NCI-H1694 (cell line): ENCODE measurements at regions not wholly inside any gene's neighbourhood (a gene's known extent, or its start where the extent isn't known, plus 50 kb on each side); places are given as distances from the start of the nearest gene placed in this dataset.
"Not testable (repeated sequence)": the region's sequence is repeated elsewhere in the genome, so short reads cannot be mapped to it uniquely, and the experiment has no call there.

Source experiments
- DNase-seq: peaks from one replicate; lab custom pipeline; 2025; lab: John Stamatoyannopoulos, UW

DNA sequence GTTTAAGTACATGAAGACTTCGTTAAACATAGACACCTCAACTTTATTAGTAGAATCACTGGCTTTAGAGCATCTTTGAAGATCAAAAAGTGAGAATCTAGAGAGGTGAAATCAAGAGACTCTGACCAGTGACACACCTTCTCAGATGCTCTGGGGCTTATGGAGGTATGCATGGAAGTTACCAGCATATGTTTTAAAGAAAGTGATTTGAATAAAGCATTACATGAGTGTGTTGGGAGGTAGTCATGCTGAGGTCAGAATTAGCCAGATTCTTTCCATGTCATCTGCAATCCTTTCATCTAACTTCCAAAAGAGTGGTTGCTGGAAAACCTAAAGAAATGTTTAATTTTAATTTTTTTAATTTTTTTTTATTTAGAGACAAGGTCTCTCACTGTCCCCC is 658.0 kb upstream of the GOLIM4 start:
- DNase-seq = no peak

DNA sequence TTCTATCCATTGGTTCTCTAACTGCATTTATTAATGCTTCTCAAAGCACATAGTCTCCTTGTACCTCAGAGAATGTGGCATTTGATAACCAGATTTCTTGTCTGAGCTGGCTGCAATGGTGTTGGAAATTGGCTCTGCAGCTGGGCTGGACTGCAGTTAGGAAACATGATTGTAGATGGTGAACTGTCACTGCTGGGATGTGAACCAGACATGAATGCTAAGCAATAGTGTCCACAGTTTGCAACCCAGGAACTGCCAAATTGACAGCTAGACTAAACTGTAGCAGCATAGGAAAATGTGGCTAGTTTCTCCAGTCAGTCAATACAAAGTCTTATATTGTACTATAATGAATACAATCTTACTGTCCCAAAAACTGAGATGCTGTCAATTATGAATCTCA is 656.6 kb upstream of the GOLIM4 start:
- DNase-seq = no peak

GRCh38 chr3:168747697-168748096 is 652.0 kb upstream of the GOLIM4 start:
- no peak for DNase-seq

- DNase-seq = no peak
These were observed 643.0 kb upstream of the GOLIM4 start for GRCh38 chr3:168738527-168739325.

- DNase-seq = no peak
These were observed 640.5 kb upstream of the GOLIM4 start for GRCh38 chr3:168736202-168736601.

- no peak for DNase-seq
These were observed 634.3 kb upstream of the GOLIM4 start for GRCh38 chr3:168730073-168730472.

GRCh38 chr3:168722091-168722490 is 626.4 kb upstream of the GOLIM4 start:
- no peak for DNase-seq

DNA sequence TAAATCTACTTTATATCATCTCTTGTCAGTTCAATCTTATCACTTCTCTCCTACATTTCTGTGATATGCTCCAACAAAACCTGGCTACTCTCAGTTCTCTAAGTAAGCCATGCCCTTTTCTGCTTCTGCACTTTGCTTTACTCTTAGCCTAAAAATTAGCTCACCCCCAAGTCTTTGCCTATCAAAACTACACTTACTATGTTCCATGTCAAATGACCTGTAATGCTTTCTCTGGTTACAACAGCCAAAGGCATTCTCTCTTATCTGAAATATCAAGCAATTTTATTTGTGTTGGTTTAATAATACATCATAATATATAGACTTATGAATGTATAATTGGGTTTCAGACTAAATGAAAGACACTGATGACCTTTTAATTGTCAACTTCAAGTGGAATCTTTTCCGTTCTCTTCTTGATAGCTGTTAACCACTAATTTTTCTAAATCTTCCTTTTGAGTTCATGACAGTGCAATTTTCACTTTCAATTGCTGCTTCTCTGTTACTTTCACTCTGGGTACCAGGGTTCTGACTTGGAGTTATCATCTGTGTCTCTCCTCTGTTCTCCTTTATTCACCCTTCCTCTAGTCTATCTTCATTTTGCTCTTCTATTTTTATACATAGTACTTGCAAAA is 619.0 kb upstream of the GOLIM4 start:
- no peak for DNase-seq

GRCh38 chr3:168709073-168709472 is 613.3 kb upstream of the GOLIM4 start:
- no peak for DNase-seq

GRCh38 chr3:168707900-168708299 is 612.2 kb upstream of the GOLIM4 start:
- DNase-seq = no peak

GRCh38 chr3:168705412-168705811 is 609.7 kb upstream of the GOLIM4 start:
- DNase-seq = no peak

DNA sequence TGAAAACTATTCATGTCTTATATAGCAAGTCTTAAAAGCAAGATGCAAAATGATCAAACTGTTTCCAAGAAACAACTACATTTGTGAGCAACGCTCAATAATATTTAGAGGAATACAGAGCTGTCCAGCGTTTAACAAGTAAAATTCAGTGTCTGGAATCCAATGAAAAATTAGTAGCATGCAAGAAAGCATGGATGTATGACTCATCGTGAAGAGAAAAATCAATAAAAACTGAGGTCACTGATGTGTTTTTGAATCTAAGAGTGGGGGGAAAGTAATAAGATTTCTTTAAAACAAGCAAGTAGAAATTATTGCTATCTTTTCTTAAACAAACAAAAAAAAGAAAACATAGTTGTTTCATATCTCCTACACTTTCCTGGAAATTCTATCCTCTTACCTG is 600.3 kb upstream of the GOLIM4 start:
- DNase-seq = no peak

DNA sequence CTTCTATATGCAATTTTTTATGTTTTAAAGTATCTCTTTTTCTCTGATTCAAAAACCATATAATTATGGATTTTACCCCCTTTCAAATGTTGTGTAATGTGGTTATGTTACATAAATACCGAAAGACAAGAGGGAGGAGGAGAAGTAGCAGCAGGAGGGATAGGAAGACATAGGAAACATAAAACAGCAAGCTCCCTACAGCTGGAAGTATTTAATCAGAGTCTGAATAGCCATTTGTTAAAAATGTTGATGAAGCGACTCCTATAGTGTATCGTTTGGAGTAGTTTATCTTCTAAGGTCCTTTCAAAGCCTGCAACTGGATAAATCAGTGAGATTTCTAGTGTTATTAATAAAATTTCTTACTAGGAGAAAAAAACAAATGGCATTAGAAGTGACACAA is 598.1 kb upstream of the GOLIM4 start:
- DNase-seq = no peak

DNA sequence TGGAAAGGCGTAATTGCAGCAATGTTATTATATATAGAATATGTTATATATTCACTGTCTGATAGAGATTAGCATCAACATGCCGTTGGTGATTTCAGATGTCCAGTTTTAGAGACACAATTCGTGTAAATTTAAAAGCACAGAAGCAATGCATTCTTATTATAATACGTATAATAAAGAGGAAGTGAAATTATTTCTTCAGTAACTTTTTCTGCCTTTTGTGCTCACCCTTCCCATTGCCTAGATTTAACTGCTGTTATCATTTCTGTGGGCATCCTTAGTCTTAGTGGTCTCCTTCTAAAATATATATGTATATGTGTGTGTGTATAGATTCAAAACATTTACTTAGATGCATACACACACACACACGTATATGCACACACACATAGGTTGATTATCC is 592.5 kb upstream of the GOLIM4 start:
- DNase-seq = no peak

DNA sequence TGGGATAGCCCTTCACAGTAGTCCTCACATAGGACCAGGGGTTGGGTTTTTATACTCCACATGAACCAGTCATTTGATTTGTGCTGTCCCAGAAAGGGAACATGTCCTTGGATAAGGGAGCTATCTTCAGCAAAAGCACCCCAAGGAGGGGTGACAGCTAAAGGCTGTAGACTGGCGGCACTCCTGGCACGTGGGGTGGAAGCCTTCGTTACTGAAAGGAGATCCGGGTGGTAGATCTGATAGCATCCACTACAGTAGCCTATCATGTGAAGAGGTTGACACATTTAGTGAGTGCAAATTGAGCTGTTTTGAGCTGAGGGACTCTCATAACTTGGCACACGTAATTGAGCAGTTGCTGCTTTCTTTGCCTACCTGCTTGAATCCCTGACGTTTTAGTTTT is 588.8 kb upstream of the GOLIM4 start:
- no peak for DNase-seq

GRCh38 chr3:168678730-168679129 is 583.0 kb upstream of the GOLIM4 start:
- no peak for DNase-seq

DNA sequence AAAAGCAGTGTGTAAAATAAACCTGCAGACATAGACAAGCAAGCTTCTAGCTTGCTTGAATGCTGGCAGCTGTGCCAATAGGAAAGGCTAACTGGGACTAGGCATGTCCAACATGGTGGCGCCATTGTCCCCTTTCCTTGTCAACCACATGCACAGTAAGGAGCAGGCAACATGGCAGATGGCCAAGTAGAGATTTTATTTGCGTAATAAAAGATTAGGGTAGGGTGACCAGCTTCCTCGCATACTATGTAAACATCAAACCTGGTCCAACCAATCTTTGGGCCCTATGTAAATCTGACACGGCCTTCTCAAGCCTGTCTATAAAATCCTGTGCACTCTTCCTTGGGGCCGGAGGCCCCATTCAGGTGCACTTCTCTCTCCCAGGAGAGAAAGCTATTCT is 575.4 kb upstream of the GOLIM4 start:
- no peak for DNase-seq

DNA sequence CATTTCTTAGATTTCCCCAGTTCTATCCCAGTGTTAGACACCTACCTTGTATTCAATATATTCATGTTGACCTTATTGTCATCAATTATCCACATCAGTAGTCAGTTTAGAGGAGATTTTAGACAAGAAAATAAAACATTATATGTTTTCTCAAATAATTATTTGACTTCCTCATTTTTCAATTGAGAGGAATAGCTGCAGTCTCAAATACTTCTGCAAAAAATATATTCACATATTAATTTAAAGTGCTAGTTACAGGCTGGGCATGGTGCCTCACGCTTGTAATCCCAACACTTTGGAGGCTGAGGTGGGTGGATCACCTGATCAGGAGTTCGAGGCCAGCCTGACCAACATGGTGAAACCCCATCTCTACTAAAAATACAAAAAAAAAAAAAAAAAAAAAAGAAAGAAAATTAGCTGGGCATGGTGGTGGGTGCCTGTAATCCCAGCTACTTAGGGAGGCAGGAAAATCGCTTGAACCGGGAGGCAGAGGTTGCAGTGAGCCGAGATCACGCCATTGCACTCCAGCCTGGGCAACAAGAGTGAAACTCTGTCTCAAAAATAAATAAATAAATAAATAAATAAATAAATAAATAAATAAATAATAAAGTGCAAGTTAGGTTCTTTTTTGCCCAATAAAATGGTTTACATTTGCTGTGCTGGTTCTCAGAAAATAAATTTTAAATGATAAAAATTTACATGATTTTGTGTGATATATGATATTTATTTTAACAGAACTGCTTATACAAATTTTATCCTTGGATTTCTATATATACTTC is 565.3 kb upstream of the GOLIM4 start:
- not testable (repeated sequence) for DNase-seq

DNA sequence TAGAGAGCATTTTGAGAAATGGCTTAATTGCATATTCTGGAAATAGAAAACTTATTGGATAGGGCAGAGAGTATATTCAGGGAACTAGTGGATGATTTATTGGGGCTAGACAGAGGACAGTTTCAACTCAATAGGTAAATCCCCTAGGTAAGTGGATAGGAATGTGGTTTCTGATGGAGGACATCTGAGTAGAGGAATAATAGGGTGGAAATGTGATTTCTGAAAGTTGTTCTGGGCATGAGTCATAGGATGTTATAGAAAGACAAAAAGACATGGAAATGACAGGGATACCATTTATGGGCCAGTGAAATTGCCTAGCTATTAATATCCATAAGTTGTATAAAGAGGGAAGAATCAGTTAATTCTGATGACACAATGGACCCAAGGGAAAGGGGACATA is 563.3 kb upstream of the GOLIM4 start:
- DNase-seq = no peak

GRCh38 chr3:168655611-168656010 is 559.9 kb upstream of the GOLIM4 start:
- DNase-seq = no peak

DNA sequence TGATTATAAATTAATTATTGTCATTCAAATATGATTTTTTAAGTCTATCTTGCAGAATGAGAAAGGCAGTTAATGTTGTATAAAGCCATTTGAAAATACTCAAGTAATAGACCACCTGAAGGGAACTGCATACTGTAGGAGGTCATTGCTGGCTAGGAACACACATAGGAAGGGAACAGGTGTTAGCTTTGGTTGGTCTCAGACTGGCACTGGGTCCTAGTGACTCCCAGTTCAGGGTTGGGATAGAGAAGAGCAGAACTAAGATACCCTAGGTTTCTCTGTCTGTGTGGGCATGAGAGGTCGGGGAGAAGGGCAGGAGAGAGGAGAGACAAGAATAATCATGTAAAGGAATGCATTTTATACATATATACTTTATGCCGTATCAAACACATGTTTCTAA is 559.0 kb upstream of the GOLIM4 start:
- DNase-seq = no peak

GRCh38 chr3:168653255-168653654 is 557.5 kb upstream of the GOLIM4 start:
- DNase-seq = no peak

GRCh38 chr3:168648321-168648720 is 552.6 kb upstream of the GOLIM4 start:
- DNase-seq = no peak
